Skeletal muscle tissue (tissue), 3 donors: ENCODE measurements at regions not wholly inside any gene's neighbourhood (a gene's known extent, or its start where the extent isn't known, plus 50 kb on each side); places are given as distances from the start of the nearest gene placed in this dataset.

Experiments used
- H3K27ac ChIP-seq: one replicate; pipeline ENCODE4 v1.7.0; 2013; ENCODE audit warnings: mild to moderate bottlenecking, low read depth, low read length, inconsistent platforms
- H3K27me3 ChIP-seq, 3 donors: one replicate each; pipeline ENCODE4 v1.7.0; 2013; ENCODE audit warnings: low read length in 3 of 3; ENCODE audit not compliant: control insufficient read depth in 3 of 3, insufficient read depth in 3 of 3
- H3K36me3 ChIP-seq, 3 donors: one replicate each; pipeline ENCODE4 v1.7.0; 2013; ENCODE audit warnings: low read length in 3 of 3; ENCODE audit not compliant: control insufficient read depth in 3 of 3, insufficient read depth in 3 of 3
- H3K4me1 ChIP-seq, 3 donors: one replicate each; pipeline ENCODE4 v1.7.0; 2013; ENCODE audit warnings: low read length in 3 of 3, mild to moderate bottlenecking in 3 of 3; ENCODE audit not compliant: control insufficient read depth in 3 of 3, insufficient read depth in 3 of 3
- H3K4me3 ChIP-seq, 3 donors: one replicate each; pipeline ENCODE4 v1.7.0; 2013; ENCODE audit warnings: low read length in 3 of 3
- H3K9ac ChIP-seq, 3 donors: one replicate each; pipeline ENCODE4 v1.7.0; 2013; ENCODE audit warnings: low read length in 3 of 3, mild to moderate bottlenecking in 3 of 3, moderate library complexity in 2 of 3, low read depth in 1 of 3
- H3K9me3 ChIP-seq, 3 donors: one replicate each; pipeline ENCODE4 v1.7.0; 2013; ENCODE audit warnings: low read length in 3 of 3; ENCODE audit not compliant: control insufficient read depth in 3 of 3
- donor health status: Osteomylitis.

GRCh38 chr1:68959461-68960030, 462.7 kb upstream of the DEPDC1 start:
- Histone ChIP-seq H3K9ac (no peak overlapping the region), H3K4me1 (no peaks in the 10 kb centered on the region), H3K36me3 (no peaks in the 10 kb centered on the region), H3K27me3 (no peaks in the 10 kb centered on the region), H3K27ac (no peak overlapping the region), H3K4me3 (no peak overlapping the region), H3K9me3 (no peaks in the 10 kb centered on the region)

DNA sequence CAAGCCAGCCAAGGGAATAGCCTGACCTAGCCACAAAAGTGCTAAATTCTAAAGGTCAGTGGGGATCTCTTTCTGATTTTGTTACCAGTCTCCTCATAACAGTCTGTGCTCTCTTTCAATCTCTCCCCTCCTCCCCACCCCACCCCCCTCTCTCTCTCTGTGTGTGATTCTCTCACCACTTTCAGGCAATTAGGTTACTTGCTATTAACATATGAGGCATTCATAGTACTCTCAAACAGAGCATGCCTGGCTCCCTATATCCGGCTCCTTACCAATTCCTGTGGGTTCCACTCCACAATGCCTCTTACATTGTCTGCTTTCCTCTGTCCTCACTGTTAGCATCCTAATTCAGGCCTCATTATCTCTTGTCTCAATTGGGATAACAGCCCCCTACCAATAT, 464.3 kb upstream of the DEPDC1 start:
- H3K4me1 ChIP-seq = no peaks in the 10 kb centered on the region
- H3K9ac ChIP-seq = no peak overlapping the region
- no peak overlapping the region for H3K27ac ChIP-seq
- H3K36me3 ChIP-seq = no peaks in the 10 kb centered on the region
- no peaks in the 10 kb centered on the region for H3K27me3 ChIP-seq
- no peaks in the 10 kb centered on the region for H3K9me3 ChIP-seq
- H3K4me3 ChIP-seq = no peak overlapping the region

GRCh38 chr1:68963353-68963752, 466.5 kb upstream of the DEPDC1 start:
- no peak overlapping the region for H3K9ac ChIP-seq
- H3K4me3 ChIP-seq = no peak overlapping the region
- H3K36me3 ChIP-seq = no peaks in the 10 kb centered on the region
- no peaks in the 10 kb centered on the region for H3K4me1 ChIP-seq
- no peaks in the 10 kb centered on the region for H3K9me3 ChIP-seq
- H3K27me3 ChIP-seq = no peaks in the 10 kb centered on the region
- H3K27ac ChIP-seq = no peak overlapping the region

GRCh38 chr1:68969441-68969840, 472.6 kb upstream of the DEPDC1 start:
- Histone ChIP-seq H3K9ac (no peak overlapping the region), H3K36me3 (no peaks in the 10 kb centered on the region), H3K27me3 (no peaks in the 10 kb centered on the region), H3K4me3 (no peak overlapping the region), H3K27ac (no peak overlapping the region), H3K9me3 (no peaks in the 10 kb centered on the region), H3K4me1 (no peaks in the 10 kb centered on the region)

GRCh38 chr1:68970571-68970970, 473.7 kb upstream of the DEPDC1 start:
- H3K9ac ChIP-seq = no peak overlapping the region
- no peak overlapping the region for H3K27ac ChIP-seq
- no peaks in the 10 kb centered on the region for H3K9me3 ChIP-seq
- no peaks in the 10 kb centered on the region for H3K27me3 ChIP-seq
- H3K4me3 ChIP-seq = no peak overlapping the region
- H3K4me1 ChIP-seq = no peaks in the 10 kb centered on the region
- no peaks in the 10 kb centered on the region for H3K36me3 ChIP-seq

DNA sequence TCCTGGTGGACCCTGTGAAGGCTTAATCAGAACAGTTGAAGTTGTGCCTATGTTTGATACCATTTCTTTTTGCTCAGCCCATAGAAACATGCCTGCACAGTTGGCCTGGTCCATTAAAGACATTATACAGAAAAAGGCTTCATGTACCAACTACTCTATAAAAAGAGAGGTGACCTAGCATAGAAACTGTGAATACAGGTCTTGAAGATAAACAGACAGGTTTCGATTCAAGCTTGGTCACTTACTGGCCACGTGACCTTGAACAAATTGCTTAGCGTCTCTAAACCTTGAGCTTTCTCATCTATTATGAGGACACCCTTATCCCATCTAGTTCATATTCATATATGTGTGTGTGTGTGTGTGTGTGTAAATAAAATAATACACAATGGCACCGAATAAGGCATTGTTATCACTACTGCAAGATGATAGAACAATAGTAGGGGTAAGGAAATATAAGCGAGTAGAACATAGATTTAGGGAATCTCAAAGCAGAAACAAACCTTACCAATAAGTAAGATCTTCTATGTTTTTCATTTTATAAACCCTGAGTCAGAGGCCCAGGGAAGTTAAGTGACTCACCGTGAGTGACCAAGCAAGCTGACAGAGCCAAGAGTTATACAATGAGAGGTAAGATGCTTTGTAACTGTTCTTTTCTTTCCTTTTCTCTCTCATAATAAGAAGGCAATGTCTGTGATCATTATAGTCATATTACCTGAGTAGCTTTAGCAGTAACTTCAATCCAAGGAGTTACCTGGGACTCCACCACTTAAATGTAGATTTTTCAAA, 476.8 kb upstream of the DEPDC1 start:
- H3K36me3 ChIP-seq = no peaks in the 10 kb centered on the region
- H3K9ac ChIP-seq = no peak overlapping the region
- no peak overlapping the region for H3K4me3 ChIP-seq
- no peaks in the 10 kb centered on the region for H3K9me3 ChIP-seq
- H3K27ac ChIP-seq = no peak overlapping the region
- no peaks in the 10 kb centered on the region for H3K4me1 ChIP-seq
- H3K27me3 ChIP-seq = no peaks in the 10 kb centered on the region

GRCh38 chr1:68974447-68974846, 477.6 kb upstream of the DEPDC1 start:
- no peaks in the 10 kb centered on the region for H3K36me3 ChIP-seq
- H3K27ac ChIP-seq = no peak overlapping the region
- no peak overlapping the region for H3K4me3 ChIP-seq
- H3K4me1 ChIP-seq = no peaks in the 10 kb centered on the region
- no peak overlapping the region for H3K9ac ChIP-seq
- H3K9me3 ChIP-seq = no peaks in the 10 kb centered on the region
- H3K27me3 ChIP-seq = no peaks in the 10 kb centered on the region

GRCh38 chr1:68975212-68975933, 478.5 kb upstream of the DEPDC1 start:
- Histone ChIP-seq H3K9me3 (no peaks in the 10 kb centered on the region), H3K36me3 (no peaks in the 10 kb centered on the region), H3K9ac (no peak overlapping the region), H3K4me3 (no peak overlapping the region), H3K4me1 (no peaks in the 10 kb centered on the region), H3K27me3 (no peaks in the 10 kb centered on the region), H3K27ac (no peak overlapping the region)

DNA sequence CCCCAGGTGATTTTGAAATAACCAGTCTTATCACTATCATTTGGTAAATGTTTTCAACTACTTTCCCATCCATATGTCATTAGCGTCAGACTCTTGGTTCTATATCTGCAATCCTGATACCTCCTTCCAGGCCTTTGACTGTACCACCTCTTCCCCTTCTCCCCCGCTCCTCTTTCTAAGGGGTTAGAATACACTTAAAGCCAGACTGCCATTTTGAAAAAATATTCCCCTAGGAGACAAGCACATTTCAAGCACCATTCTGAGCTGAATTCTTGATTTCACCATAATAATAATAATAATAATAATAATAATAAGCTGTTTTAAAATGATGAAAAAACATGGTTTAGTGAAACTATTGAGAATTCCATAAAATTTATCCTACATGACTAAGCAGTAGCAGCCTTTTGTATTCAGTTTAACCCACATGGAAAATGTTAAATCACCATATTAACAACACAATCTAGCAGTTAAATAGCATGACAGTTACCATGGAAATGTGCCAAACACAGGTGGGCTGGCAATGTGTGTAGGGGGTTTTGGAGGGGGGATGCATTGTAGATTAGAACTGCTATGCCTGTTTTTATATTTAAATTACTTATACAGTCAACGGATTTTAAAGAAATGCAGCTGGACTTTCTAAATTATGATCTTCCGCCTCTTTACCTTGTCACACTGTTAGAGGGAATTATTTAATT, 480.2 kb upstream of the DEPDC1 start:
- Histone ChIP-seq H3K9ac (no peak overlapping the region), H3K4me1 (no peaks in the 10 kb centered on the region), H3K9me3 (no peaks in the 10 kb centered on the region), H3K36me3 (no peaks in the 10 kb centered on the region), H3K27me3 (no peaks in the 10 kb centered on the region), H3K27ac (no peak overlapping the region), H3K4me3 (no peak overlapping the region)

GRCh38 chr1:68979891-68980290, 483.0 kb upstream of the DEPDC1 start:
- no peaks in the 10 kb centered on the region for H3K36me3 ChIP-seq

More at GRCh38 chr1:68979891-68980290, 483.0 kb upstream of the DEPDC1 start:
- Histone ChIP-seq H3K4me3 (no peak overlapping the region), H3K9ac (no peak overlapping the region), H3K4me1 (no peaks in the 10 kb centered on the region), H3K27me3 (no peaks in the 10 kb centered on the region), H3K9me3 (no peaks in the 10 kb centered on the region), H3K27ac (no peak overlapping the region)
